ENCODE measurements at regions not wholly inside any gene's neighbourhood (a gene's known extent, or its start where the extent isn't known, plus 50 kb on each side); places are given as distances from the start of the nearest gene placed in this dataset.
"Not testable (repeated sequence)": the region's sequence is repeated elsewhere in the genome, so short reads cannot be mapped to it uniquely, and the experiment has no call there.

DNA sequence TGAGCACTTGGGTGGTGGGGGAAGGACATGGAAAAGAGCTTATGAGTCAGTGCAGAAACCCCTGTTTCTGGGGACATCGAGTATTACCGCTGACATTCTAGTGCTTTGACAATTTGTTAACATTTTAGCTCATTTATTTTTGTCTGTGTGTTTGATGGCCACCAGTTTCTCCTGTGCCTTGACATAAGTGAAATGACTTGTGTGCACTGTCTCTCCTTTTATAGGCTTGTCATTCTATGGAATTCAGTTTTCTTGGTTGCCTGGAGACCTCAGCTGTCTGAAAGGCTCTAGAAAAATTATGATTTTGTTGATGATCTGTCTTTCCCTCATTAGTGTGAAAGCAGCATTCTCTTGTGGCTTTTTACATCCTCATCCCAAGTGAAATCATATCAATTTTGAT lies 190.0 kb upstream of the SMIM30 start:
- H3F3A ChIP-seq (ENCODE audit: low read depth), result no peaks in the 10 kb centered on the region
- no peak overlapping the region for H3K27ac Mint-ChIP-seq
- no peaks in the 10 kb centered on the region for H4K20me1 ChIP-seq (ENCODE audit: low read depth)
- H3K27me3 Mint-ChIP-seq (ENCODE audit: insufficient read depth, low read depth), result no peaks in the 10 kb centered on the region
- no peaks in the 10 kb centered on the region for H3K36me3 ChIP-seq
- H3K9me3 Mint-ChIP-seq, result no peaks in the 10 kb centered on the region
- H3K4me1 Mint-ChIP-seq, result no peaks in the 10 kb centered on the region
- H3K4me3 ChIP-seq, result no peak overlapping the region
- H3K27ac ChIP-seq, result no peak overlapping the region
- no peaks in the 10 kb centered on the region for H3K36me3 Mint-ChIP-seq
- H3K4me1 ChIP-seq, result no peaks in the 10 kb centered on the region
- H3K9ac ChIP-seq, result no peak overlapping the region
- H3K27me3 ChIP-seq, result no peaks in the 10 kb centered on the region
- DNase-seq (ENCODE audit: low spot score), result no peak
- TF ChIP-seq CTCF (IDR thresholded peaks at IDR 0.05) (no peak), EZH2phosphoT487 (IDR thresholded peaks at IDR 0.05) (no peak), EZH2 (IDR thresholded peaks at IDR 0.05) (no peak)
- H3K79me2 ChIP-seq (ENCODE audit: low read depth), result no peaks in the 10 kb centered on the region
- H3K9me3 ChIP-seq (ENCODE audit: low read depth), result no peaks in the 10 kb centered on the region
- no peak overlapping the region for H3K4me3 Mint-ChIP-seq
- H3K4me2 ChIP-seq, result no peak overlapping the region
- H2AFZ ChIP-seq (replicated peaks), result no peak overlapping the region

GRCh38 chr7:113307147-113307546 lies 188.8 kb upstream of the SMIM30 start:
- no peaks in the 10 kb centered on the region for H3K9me3 Mint-ChIP-seq
- Histone ChIP-seq H3K27ac (no peak overlapping the region), H3K9ac (no peak overlapping the region), H3K4me1 (no peaks in the 10 kb centered on the region), H3K9me3 (ENCODE audit: low read depth) (no peaks in the 10 kb centered on the region), H2AFZ (replicated peaks) (no peak overlapping the region), H3K79me2 (ENCODE audit: low read depth) (no peaks in the 10 kb centered on the region), H3K27me3 (no peaks in the 10 kb centered on the region), H3K36me3 (no peaks in the 10 kb centered on the region), H3K4me2 (no peak overlapping the region), H4K20me1 (ENCODE audit: low read depth) (no peaks in the 10 kb centered on the region), H3F3A (ENCODE audit: low read depth) (no peaks in the 10 kb centered on the region), H3K4me3 (no peak overlapping the region)
- H3K27ac Mint-ChIP-seq, result no peak overlapping the region
- TF ChIP-seq EZH2phosphoT487 (IDR thresholded peaks at IDR 0.05), result no peak
- TF ChIP-seq EZH2 (IDR thresholded peaks at IDR 0.05), result no peak
- TF ChIP-seq CTCF (IDR thresholded peaks at IDR 0.05), result no peak
- H3K27me3 Mint-ChIP-seq (ENCODE audit: insufficient read depth, low read depth), result no peaks in the 10 kb centered on the region
- no peak for DNase-seq (ENCODE audit: low spot score)
- H3K4me3 Mint-ChIP-seq, result no peak overlapping the region
- no peaks in the 10 kb centered on the region for H3K4me1 Mint-ChIP-seq
- no peaks in the 10 kb centered on the region for H3K36me3 Mint-ChIP-seq

GRCh38 chr7:113306302-113306701 lies 187.9 kb upstream of the SMIM30 start:
- H3K4me2 ChIP-seq, result no peak overlapping the region
- H3K27me3 ChIP-seq, result no peaks in the 10 kb centered on the region
- Mint-ChIP-seq H3K9me3 (no peaks in the 10 kb centered on the region), H3K4me3 (no peak overlapping the region), H3K27ac (no peak overlapping the region), H3K36me3 (no peaks in the 10 kb centered on the region), H3K27me3 (ENCODE audit: insufficient read depth, low read depth) (no peaks in the 10 kb centered on the region), H3K4me1 (no peaks in the 10 kb centered on the region)
- no peak overlapping the region for H3K9ac ChIP-seq
- no peak overlapping the region for H3K4me3 ChIP-seq
- no peak overlapping the region for H2AFZ ChIP-seq (replicated peaks)
- no peaks in the 10 kb centered on the region for H3K36me3 ChIP-seq
- H3K79me2 ChIP-seq (ENCODE audit: low read depth), result no peaks in the 10 kb centered on the region
- no peak for DNase-seq (ENCODE audit: low spot score)
- H3K27ac ChIP-seq, result no peak overlapping the region
- no peaks in the 10 kb centered on the region for H3K9me3 ChIP-seq (ENCODE audit: low read depth)
- H4K20me1 ChIP-seq (ENCODE audit: low read depth), result no peaks in the 10 kb centered on the region
- no peaks in the 10 kb centered on the region for H3F3A ChIP-seq (ENCODE audit: low read depth)
- H3K4me1 ChIP-seq, result no peaks in the 10 kb centered on the region
- TF ChIP-seq EZH2 (IDR thresholded peaks at IDR 0.05), result no peak
- TF ChIP-seq CTCF (IDR thresholded peaks at IDR 0.05), result no peak
- TF ChIP-seq EZH2phosphoT487 (IDR thresholded peaks at IDR 0.05), result no peak

- Mint-ChIP-seq H3K27ac (no peak overlapping the region), H3K36me3 (no peaks in the 10 kb centered on the region), H3K4me3 (no peak overlapping the region), H3K4me1 (no peaks in the 10 kb centered on the region), H3K9me3 (no peaks in the 10 kb centered on the region), H3K27me3 (ENCODE audit: insufficient read depth, low read depth) (no peaks in the 10 kb centered on the region)
- Histone ChIP-seq H3K9me3 (ENCODE audit: low read depth) (no peaks in the 10 kb centered on the region), H3K4me3 (no peak overlapping the region), H3F3A (ENCODE audit: low read depth) (no peaks in the 10 kb centered on the region), H3K9ac (no peak overlapping the region), H3K79me2 (ENCODE audit: low read depth) (no peaks in the 10 kb centered on the region), H3K4me2 (no peak overlapping the region), H3K4me1 (peaks cover 3% of the 10 kb centered on the region), H2AFZ (replicated peaks) (no peak overlapping the region), H3K27me3 (no peaks in the 10 kb centered on the region), H3K36me3 (no peaks in the 10 kb centered on the region), H4K20me1 (ENCODE audit: low read depth) (no peaks in the 10 kb centered on the region), H3K27ac (no peak overlapping the region)
- TF ChIP-seq EZH2phosphoT487 (IDR thresholded peaks at IDR 0.05) (no peak), EZH2 (IDR thresholded peaks at IDR 0.05) (no peak)
- no peak for DNase-seq (ENCODE audit: low spot score)
These were observed 185.8 kb upstream of the SMIM30 start for GRCh38 chr7:113304104-113304503.

GRCh38 chr7:113303388-113303787 lies 185.0 kb upstream of the SMIM30 start:
- not testable (repeated sequence) for H3K4me1 ChIP-seq; H3K4me3 ChIP-seq; H3K9me3 Mint-ChIP-seq; H3K9ac ChIP-seq; H3K36me3 Mint-ChIP-seq; H3K4me2 ChIP-seq; H3K36me3 ChIP-seq; H2AFZ ChIP-seq (replicated peaks); H3K27me3 Mint-ChIP-seq (ENCODE audit: insufficient read depth, low read depth); H3F3A ChIP-seq (ENCODE audit: low read depth); H4K20me1 ChIP-seq (ENCODE audit: low read depth); DNase-seq (ENCODE audit: low spot score); H3K4me3 Mint-ChIP-seq; H3K4me1 Mint-ChIP-seq; H3K27ac Mint-ChIP-seq; H3K9me3 ChIP-seq (ENCODE audit: low read depth); H3K27ac ChIP-seq; H3K79me2 ChIP-seq (ENCODE audit: low read depth); H3K27me3 ChIP-seq
